ENCODE measurements at regions not wholly inside any gene's neighbourhood (a gene's known extent, or its start where the extent isn't known, plus 50 kb on each side); places are given as distances from the start of the nearest gene placed in this dataset.

DNA sequence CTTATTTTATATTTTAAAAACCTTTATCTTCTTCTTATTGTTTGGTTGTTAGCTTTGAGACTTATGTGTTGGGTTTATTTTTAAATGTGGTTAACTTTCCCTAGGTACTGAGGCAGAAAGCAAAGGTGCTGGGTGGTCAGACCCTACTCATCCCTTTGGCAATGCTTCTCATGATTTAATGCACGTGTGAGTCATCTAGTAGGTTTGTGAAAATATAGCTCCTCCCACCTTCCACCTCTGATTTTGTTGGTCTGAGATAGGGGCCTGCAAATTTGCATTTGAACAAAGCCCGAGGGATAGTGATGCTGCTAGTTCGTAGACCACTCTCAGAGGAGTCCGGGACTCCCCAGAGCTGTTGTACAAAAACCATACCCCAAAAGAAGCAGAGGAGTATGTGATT lies 771.3 kb upstream of the ARGLU1 start (continued):
- TF ChIP-seq, protein P1, sequence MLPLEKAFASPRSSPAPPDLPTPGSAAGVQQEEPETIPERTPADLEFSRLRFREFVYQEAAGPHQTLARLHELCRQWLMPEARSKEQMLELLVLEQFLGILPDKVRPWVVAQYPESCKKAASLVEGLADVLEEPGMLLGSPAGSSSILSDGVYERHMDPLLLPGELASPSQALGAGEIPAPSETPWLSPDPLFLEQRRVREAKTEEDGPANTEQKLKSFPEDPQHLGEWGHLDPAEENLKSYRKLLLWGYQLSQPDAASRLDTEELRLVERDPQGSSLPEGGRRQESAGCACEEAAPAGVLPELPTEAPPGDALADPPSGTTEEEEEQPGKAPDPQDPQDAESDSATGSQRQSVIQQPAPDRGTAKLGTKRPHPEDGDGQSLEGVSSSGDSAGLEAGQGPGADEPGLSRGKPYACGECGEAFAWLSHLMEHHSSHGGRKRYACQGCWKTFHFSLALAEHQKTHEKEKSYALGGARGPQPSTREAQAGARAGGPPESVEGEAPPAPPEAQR (CRISPR knock-in tag; IDR thresholded peaks at IDR 0.05), result no peak

DNA sequence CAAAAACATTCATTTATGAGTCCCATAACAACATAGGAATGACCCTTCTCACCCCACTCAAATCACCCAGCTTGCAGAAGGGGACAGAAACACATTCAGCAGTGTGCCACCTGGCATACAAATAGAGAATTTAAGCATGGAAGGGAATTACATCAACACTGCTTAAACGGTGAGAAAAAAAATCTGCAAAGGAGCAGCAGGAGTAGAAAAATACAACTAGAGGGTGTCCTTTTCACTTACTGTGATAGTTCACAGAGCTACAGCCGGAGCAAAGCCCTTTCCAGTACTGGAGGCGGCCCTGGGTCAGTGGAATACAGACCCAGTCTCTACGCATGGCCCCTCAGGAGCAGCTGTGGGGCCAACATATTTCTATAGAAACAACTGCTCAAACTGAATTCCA lies 764.3 kb upstream of the ARGLU1 start:
- no peak overlapping the region for H3K27ac Mint-ChIP-seq

More for the DNA sequence above, 764.3 kb upstream of the ARGLU1 start:
- ATAC-seq, result no peak
- Mint-ChIP-seq H3K4me3 (no peak overlapping the region), H3K36me3 (no peaks in the 10 kb centered on the region), H3K9me3 (no peaks in the 10 kb centered on the region), H3K4me1 (no peaks in the 10 kb centered on the region), H3K27me3 (ENCODE audit: low read depth) (no peaks in the 10 kb centered on the region)
- TF ChIP-seq, protein P2, sequence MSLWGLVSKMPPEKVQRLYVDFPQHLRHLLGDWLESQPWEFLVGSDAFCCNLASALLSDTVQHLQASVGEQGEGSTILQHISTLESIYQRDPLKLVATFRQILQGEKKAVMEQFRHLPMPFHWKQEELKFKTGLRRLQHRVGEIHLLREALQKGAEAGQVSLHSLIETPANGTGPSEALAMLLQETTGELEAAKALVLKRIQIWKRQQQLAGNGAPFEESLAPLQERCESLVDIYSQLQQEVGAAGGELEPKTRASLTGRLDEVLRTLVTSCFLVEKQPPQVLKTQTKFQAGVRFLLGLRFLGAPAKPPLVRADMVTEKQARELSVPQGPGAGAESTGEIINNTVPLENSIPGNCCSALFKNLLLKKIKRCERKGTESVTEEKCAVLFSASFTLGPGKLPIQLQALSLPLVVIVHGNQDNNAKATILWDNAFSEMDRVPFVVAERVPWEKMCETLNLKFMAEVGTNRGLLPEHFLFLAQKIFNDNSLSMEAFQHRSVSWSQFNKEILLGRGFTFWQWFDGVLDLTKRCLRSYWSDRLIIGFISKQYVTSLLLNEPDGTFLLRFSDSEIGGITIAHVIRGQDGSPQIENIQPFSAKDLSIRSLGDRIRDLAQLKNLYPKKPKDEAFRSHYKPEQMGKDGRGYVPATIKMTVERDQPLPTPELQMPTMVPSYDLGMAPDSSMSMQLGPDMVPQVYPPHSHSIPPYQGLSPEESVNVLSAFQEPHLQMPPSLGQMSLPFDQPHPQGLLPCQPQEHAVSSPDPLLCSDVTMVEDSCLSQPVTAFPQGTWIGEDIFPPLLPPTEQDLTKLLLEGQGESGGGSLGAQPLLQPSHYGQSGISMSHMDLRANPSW (CRISPR knock-in tag; conservative IDR thresholded peaks at IDR 0.05; ENCODE audit: low read depth), result no peak
- TF ChIP-seq NR1H2 (CRISPR knock-in tag; IDR thresholded peaks at IDR 0.05) (no peak), TEAD4 (CRISPR knock-in tag; IDR thresholded peaks at IDR 0.05) (no peak), ETV6 (CRISPR knock-in tag; IDR thresholded peaks at IDR 0.05) (no peak), SP1 (CRISPR knock-in tag; conservative IDR thresholded peaks at IDR 0.05) (no peak), IRF2 (CRISPR knock-in tag; IDR thresholded peaks at IDR 0.05; ENCODE audit: borderline replicate concordance, low read depth) (no peak), CBFB (CRISPR knock-in tag; IDR thresholded peaks at IDR 0.05; ENCODE audit: low read depth) (no peak), SMAD3 (CRISPR knock-in tag; IDR thresholded peaks at IDR 0.05; ENCODE audit: borderline replicate concordance) (no peak), OVOL2 (CRISPR knock-in tag; IDR thresholded peaks at IDR 0.05; ENCODE audit: borderline replicate concordance) (no peak), ZNF396 (CRISPR knock-in tag; IDR thresholded peaks at IDR 0.05; ENCODE audit: borderline replicate concordance) (no peak)
- TF ChIP-seq, protein P3, sequence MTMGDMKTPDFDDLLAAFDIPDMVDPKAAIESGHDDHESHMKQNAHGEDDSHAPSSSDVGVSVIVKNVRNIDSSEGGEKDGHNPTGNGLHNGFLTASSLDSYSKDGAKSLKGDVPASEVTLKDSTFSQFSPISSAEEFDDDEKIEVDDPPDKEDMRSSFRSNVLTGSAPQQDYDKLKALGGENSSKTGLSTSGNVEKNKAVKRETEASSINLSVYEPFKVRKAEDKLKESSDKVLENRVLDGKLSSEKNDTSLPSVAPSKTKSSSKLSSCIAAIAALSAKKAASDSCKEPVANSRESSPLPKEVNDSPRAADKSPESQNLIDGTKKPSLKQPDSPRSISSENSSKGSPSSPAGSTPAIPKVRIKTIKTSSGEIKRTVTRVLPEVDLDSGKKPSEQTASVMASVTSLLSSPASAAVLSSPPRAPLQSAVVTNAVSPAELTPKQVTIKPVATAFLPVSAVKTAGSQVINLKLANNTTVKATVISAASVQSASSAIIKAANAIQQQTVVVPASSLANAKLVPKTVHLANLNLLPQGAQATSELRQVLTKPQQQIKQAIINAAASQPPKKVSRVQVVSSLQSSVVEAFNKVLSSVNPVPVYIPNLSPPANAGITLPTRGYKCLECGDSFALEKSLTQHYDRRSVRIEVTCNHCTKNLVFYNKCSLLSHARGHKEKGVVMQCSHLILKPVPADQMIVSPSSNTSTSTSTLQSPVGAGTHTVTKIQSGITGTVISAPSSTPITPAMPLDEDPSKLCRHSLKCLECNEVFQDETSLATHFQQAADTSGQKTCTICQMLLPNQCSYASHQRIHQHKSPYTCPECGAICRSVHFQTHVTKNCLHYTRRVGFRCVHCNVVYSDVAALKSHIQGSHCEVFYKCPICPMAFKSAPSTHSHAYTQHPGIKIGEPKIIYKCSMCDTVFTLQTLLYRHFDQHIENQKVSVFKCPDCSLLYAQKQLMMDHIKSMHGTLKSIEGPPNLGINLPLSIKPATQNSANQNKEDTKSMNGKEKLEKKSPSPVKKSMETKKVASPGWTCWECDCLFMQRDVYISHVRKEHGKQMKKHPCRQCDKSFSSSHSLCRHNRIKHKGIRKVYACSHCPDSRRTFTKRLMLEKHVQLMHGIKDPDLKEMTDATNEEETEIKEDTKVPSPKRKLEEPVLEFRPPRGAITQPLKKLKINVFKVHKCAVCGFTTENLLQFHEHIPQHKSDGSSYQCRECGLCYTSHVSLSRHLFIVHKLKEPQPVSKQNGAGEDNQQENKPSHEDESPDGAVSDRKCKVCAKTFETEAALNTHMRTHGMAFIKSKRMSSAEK (CRISPR knock-in tag; IDR thresholded peaks at IDR 0.05; ENCODE audit: borderline replicate concordance), result no peak
- TF ChIP-seq, protein P4, sequence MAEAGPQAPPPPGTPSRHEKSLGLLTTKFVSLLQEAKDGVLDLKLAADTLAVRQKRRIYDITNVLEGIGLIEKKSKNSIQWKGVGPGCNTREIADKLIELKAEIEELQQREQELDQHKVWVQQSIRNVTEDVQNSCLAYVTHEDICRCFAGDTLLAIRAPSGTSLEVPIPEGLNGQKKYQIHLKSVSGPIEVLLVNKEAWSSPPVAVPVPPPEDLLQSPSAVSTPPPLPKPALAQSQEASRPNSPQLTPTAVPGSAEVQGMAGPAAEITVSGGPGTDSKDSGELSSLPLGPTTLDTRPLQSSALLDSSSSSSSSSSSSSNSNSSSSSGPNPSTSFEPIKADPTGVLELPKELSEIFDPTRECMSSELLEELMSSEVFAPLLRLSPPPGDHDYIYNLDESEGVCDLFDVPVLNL (CRISPR knock-in tag; IDR thresholded peaks at IDR 0.05; ENCODE audit: borderline replicate concordance, low read depth), result no peak
- TF ChIP-seq, protein P5, sequence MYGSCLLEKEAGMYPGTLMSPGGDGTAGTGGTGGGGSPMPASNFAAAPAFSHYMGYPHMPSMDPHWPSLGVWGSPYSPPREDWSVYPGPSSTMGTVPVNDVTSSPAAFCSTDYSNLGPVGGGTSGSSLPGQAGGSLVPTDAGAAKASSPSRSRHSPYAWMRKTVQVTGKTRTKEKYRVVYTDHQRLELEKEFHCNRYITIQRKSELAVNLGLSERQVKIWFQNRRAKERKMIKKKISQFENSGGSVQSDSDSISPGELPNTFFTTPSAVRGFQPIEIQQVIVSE (CRISPR knock-in tag; IDR thresholded peaks at IDR 0.05; ENCODE audit: borderline replicate concordance), result no peak
- TF ChIP-seq, protein P6, sequence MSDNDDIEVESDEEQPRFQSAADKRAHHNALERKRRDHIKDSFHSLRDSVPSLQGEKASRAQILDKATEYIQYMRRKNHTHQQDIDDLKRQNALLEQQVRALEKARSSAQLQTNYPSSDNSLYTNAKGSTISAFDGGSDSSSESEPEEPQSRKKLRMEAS (CRISPR knock-in tag; IDR thresholded peaks at IDR 0.05), result no peak
- DNase-seq (ENCODE audit: low spot score), result no peak
- ChIA-PET CTCF (no interaction called here), POLR2A (no interaction called here)
